ENCODE measurements at regions not wholly inside any gene's neighbourhood (a gene's known extent, or its start where the extent isn't known, plus 50 kb on each side); places are given as distances from the start of the nearest gene placed in this dataset.

DNA sequence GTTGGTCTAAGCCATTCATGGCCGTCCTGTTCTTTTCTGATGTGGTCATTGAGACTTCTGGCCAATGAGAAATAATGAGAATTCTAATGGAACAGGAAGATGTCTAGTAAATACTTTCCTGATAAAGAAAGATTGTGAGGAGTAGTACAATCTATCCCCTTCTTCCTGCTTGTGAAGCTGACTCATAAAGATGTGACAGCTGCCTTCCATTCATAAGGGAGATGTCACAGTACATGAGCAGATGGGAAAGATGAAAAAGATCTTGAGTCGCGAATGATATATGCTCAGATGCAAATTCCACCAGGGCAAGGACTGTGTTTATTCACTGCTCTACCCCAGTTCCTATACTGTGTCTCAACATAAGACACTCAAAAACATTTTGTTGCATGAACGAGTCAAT, 111.7 kb upstream of the FOXF1 start:
- peaks cover 0 to 62% (median 42%) of the 10 kb centered on the region in 7 donors for H3K27me3 ChIP-seq
- no peaks in the 10 kb centered on the region for H3K36me3 ChIP-seq
- WGBS, 2 donors = 60 to 64% methylated on average over 4 of the region's 4 CpGs
- ATAC-seq = no peak
- H3K4me1 ChIP-seq = no peaks in the 10 kb centered on the region
- no peak overlapping the region for H3K27ac ChIP-seq
- intact Hi-C loops (cut with DNase I) = no loop called here
- H3K9me3 ChIP-seq = no peaks in the 10 kb centered on the region
- H3K4me3 ChIP-seq = no peak overlapping the region
- DNase-seq = no peak
- TF ChIP-seq, protein P1, sequence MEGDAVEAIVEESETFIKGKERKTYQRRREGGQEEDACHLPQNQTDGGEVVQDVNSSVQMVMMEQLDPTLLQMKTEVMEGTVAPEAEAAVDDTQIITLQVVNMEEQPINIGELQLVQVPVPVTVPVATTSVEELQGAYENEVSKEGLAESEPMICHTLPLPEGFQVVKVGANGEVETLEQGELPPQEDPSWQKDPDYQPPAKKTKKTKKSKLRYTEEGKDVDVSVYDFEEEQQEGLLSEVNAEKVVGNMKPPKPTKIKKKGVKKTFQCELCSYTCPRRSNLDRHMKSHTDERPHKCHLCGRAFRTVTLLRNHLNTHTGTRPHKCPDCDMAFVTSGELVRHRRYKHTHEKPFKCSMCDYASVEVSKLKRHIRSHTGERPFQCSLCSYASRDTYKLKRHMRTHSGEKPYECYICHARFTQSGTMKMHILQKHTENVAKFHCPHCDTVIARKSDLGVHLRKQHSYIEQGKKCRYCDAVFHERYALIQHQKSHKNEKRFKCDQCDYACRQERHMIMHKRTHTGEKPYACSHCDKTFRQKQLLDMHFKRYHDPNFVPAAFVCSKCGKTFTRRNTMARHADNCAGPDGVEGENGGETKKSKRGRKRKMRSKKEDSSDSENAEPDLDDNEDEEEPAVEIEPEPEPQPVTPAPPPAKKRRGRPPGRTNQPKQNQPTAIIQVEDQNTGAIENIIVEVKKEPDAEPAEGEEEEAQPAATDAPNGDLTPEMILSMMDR (IDR thresholded peaks at IDR 0.05) = no peak

DNA sequence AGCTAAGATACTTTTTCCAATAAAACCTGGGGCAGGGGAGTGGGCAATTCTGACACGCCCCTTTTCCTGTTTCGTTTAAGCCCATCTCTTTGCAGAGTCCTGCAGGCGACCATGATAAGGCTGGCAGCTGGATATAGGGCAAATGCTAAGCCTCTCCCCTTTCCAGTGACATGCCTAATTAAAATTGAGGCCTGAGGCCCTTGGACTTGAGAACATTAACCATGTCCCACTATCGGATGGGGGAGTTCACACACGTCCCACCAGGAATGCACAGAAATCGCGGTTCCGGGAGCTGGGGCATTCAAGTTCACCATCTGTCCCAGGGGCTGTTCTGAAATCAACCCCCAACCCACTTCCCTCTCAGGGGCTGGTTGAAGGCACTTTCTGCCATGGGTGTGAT, 109.2 kb upstream of the FOXF1 start:
- Histone ChIP-seq H3K27me3 (peaks cover 0 to 71% (median 54%) of the 10 kb centered on the region in 7 donors), H3K36me3 (no peaks in the 10 kb centered on the region), H3K9me3 (no peaks in the 10 kb centered on the region), H3K4me3 (no peak overlapping the region), H3K4me1 (peaks cover 0 to 3% (median 0%) of the 10 kb centered on the region in 9 donors), H3K27ac (no peak overlapping the region)
- DNase-seq (no peak), ATAC-seq (no peak)
- intact Hi-C loops (cut with DNase I) = no loop called here
- TF ChIP-seq, protein P1 (IDR thresholded peaks at IDR 0.05) = no peak
- WGBS, 2 donors = 77 to 82% methylated on average over 8 of the region's 8 CpGs

DNA sequence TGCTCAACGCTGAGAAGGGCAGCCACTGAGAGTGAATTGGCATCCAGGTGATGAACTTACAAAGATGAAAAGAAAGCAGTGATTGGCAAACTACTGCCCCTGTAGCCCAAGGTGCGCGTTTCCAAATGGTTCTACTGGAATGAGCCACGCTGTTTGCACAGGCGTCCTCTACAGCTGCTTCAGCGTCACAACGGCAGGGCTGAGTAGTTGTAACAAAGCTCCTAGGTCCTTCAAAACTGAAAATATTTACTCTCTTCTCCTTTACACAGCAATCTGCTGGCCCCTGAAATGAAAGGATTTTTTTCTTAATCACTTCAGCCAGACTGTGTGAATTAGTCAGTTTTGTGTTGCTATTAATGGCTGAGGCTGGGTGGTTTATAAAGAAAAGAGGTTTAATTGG, 107.2 kb upstream of the FOXF1 start:
- intact Hi-C loops (cut with DNase I) = no loop called here
- peaks cover 0 to 78% (median 57%) of the 10 kb centered on the region in 7 donors for H3K27me3 ChIP-seq
- peaks cover 0 to 3% (median 0%) of the 10 kb centered on the region in 9 donors for H3K4me1 ChIP-seq
- H3K36me3 ChIP-seq = no peaks in the 10 kb centered on the region
- 92 to 96% methylated on average over 7 of the region's 7 CpGs for WGBS, 2 donors
- no peak overlapping the region for H3K27ac ChIP-seq
- TF ChIP-seq, protein P1 (IDR thresholded peaks at IDR 0.05) = no peak
- no peak for DNase-seq
- no peak overlapping the region for H3K4me3 ChIP-seq
- no peaks in the 10 kb centered on the region for H3K9me3 ChIP-seq
- no peak for ATAC-seq

DNA sequence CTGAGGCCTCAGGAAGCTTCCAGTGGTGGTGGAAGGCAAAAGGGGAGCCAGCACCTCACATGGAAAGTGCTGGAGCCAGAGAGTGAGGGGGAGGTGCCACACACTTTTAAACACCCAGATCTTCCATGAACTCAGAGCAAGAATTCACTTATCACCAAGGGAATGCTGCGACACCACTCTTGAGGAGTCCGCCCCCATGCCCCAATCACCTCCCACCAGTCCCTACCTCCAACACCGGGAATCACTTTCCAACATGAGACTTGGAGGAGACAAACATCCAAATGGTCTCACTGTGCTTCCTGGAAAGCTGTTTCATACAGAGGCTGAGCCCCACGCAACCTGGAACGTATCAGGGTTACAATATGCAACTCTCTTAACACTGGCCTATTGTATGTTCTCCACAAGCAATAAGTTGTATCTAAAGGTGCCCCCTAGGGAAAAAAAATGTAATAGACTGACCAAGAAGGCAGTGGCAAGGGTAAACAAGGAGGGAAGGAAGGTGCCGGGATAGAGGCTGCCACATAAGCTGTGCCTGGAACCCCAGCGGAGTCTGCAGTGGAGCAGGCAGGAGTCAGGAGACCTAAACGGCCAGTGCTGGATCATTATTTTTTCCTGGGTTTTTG, 106.7 kb upstream of the FOXF1 start:
- peaks cover 0 to 80% (median 58%) of the 10 kb centered on the region in 7 donors for H3K27me3 ChIP-seq
- intact Hi-C loops (cut with DNase I) = no loop called here
- WGBS, 2 donors = 68 to 73% methylated on average over 8 of the region's 8 CpGs

More for the DNA sequence above, 106.7 kb upstream of the FOXF1 start:
- ATAC-seq = no peak
- Histone ChIP-seq H3K9me3 (no peaks in the 10 kb centered on the region), H3K4me3 (no peak overlapping the region), H3K36me3 (no peaks in the 10 kb centered on the region), H3K4me1 (peaks cover 0 to 3% (median 0%) of the 10 kb centered on the region in 9 donors), H3K27ac (no peak overlapping the region)
- TF ChIP-seq, protein P1 (IDR thresholded peaks at IDR 0.05) = no peak
- no peak for DNase-seq

Data from heart right ventricle (tissue), 16 donors.